AG04449 (cell line): ENCODE measurements at regions not wholly inside any gene's neighbourhood (a gene's known extent, or its start where the extent isn't known, plus 50 kb on each side); places are given as distances from the start of the nearest gene placed in this dataset.
"Not testable (repeated sequence)": the region's sequence is repeated elsewhere in the genome, so short reads cannot be mapped to it uniquely, and the experiment has no call there.

Experiments used
- CTCF ChIA-PET: fragments of 350-600 bp; formaldehyde crosslinking; extraction: SDS; loops from one replicate; lab custom pipeline; 2021; ENCODE audit warnings: antibody characterized with exemption; lab: Yijun Ruan, JAX
- POLR2A ChIA-PET: fragments of 400-600, 350-600 bp; formaldehyde crosslinking; extraction: SDS; loops from one replicate; lab custom pipeline; 2020; ENCODE audit warnings: antibody characterized with exemption, inconsistent platforms; lab: Yijun Ruan, JAX
- DNase-seq: peaks from one replicate; pipeline ENCODE4 v3.0.0-alpha.2; 2010; ENCODE audit warnings: low read depth, low spot score
- H3K4me3 ChIP-seq: 2 replicates; pipeline ENCODE4 v1.5.1; 2011; ENCODE audit warnings: low read depth, mild to moderate bottlenecking, control low read depth, low read length
- TF ChIP-seq, protein P1 (sequence below): IDR thresholded peaks from one replicate; pipeline ENCODE4 v1.5.1; 2011; ENCODE audit warnings: mild to moderate bottlenecking, moderate library complexity, low read length, control low read depth, inconsistent platforms; ENCODE audit not compliant: insufficient read depth; ENCODE audit errors: missing control alignments

DNA sequence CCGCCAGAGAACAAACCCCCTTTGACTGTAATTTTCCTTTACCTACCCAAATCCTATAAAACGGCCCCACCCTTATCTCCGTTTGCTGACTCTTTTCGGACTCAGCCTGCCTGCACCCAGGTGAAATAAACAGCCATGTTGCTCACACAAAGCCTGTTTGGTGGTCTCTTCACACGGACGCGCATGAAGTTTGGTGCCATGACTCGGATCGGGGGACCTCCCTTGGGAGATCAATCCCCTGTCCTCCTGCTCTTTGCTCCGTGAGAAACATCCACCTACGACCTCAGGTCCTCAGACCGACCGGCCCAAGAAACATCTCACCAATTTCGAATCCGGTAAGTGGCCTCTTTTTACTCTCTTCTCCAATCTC lies 52.1 kb upstream of the FAM124A start:
- CTCF ChIA-PET, H3K4me3 ChIP-seq, POLR2A ChIA-PET, DNase-seq: not testable (repeated sequence)

DNA sequence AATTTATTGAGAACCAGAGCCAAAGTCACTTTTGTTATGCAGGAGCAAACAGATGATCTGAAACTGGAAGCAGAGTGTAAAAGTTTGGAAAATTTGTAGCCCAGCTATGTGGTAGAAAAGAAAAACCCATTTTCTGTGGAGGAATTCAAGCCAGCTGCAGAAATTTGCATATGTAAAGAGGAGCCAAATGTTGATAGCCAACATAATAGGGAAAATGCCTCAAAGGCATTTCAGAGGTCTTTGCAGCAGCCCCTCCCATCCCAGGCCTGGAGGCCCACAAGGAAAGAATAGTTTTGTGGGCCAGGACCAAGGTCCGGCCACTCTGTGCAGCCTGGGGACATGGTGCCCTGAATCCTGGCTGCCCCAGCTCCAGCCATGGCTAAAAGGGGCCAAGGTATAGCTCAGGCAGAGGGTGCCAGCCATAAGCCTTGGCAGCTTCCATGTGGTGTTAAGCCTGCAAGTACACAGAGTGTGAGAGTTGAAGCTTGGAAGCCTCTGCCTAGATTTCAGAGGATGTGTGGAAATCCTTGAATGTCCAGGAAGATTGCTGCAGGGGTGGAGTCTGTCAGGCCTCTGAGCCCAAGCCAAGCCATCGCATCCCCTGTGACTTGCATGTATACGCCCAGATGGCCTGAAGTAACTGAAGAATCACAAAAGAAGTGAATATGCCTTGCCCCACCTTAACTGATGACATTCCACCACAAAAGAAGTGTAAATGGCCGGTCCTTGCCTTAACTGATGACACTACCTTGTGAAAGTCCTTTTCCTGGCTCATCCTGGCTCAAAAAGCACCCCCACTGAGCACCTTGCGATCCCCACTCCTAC lies 52.7 kb upstream of the FAM124A start:
- DNase-seq, CTCF ChIA-PET, POLR2A ChIA-PET, H3K4me3 ChIP-seq: not testable (repeated sequence)

DNA sequence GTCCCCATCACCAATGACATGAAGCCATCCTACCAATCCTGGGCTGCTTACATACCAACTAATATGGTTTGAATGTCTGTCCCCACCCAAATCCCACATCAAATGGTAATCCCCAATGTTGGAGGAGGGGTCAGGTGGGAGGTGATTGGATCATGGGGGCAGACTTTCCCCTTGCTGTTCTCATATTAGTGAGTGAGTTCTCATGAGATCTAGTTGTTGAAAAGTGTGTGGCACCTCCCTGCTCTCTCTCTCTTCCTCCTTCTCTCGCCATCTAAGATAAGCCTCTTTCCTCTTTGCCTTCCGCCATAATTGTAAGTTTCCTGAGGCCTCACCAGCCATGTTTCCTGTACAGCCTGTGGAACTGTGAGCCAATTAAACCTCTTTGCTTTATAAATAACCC lies 53.6 kb upstream of the FAM124A start:
- POLR2A ChIA-PET: no interaction called here
- no peak overlapping the region for H3K4me3 ChIP-seq
- TF ChIP-seq, protein P1, sequence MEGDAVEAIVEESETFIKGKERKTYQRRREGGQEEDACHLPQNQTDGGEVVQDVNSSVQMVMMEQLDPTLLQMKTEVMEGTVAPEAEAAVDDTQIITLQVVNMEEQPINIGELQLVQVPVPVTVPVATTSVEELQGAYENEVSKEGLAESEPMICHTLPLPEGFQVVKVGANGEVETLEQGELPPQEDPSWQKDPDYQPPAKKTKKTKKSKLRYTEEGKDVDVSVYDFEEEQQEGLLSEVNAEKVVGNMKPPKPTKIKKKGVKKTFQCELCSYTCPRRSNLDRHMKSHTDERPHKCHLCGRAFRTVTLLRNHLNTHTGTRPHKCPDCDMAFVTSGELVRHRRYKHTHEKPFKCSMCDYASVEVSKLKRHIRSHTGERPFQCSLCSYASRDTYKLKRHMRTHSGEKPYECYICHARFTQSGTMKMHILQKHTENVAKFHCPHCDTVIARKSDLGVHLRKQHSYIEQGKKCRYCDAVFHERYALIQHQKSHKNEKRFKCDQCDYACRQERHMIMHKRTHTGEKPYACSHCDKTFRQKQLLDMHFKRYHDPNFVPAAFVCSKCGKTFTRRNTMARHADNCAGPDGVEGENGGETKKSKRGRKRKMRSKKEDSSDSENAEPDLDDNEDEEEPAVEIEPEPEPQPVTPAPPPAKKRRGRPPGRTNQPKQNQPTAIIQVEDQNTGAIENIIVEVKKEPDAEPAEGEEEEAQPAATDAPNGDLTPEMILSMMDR: no peak
- CTCF ChIA-PET: no interaction called here
- DNase-seq: no peak

DNA sequence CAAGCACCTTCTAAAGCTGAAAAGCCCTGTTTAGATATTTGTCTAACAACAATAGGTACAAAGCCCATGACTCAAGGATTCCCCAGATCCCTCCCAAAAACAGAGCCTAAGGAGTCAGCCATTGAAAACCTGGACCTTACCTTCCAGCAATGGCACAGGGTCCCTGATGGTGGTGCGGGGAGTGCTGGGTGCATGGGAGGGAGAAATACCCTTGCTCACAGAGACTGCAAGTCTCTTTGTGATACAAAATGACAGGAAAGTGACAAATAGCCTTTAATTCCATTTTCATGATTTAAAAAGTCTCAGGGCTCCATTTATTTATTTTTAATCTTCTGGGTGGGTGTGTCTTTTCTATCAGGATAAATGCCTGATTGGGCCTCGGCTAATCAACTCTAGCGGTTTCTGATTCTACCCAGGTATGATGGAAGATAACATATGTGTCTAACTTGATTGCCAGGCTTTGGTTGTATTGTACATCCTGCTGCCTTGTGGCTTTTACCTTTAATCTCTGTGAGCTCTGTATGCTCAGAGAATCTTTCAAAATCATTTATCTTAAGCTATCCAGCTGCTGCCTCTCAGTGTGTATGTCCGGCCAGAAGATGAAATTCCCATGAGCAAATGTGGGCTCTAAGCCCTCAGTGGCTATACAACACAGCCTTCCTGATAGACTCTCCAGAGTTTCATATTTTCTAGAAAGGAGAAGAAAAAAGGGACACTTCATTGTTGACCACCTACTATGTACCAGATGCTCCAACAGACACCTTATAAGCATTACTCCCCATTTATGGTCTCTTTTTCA lies 54.6 kb upstream of the FAM124A start:
- TF ChIP-seq, protein P1: no peak
- POLR2A ChIA-PET: no interaction called here
- no peak overlapping the region for H3K4me3 ChIP-seq
- CTCF ChIA-PET: no interaction called here
- DNase-seq: no peak

DNA sequence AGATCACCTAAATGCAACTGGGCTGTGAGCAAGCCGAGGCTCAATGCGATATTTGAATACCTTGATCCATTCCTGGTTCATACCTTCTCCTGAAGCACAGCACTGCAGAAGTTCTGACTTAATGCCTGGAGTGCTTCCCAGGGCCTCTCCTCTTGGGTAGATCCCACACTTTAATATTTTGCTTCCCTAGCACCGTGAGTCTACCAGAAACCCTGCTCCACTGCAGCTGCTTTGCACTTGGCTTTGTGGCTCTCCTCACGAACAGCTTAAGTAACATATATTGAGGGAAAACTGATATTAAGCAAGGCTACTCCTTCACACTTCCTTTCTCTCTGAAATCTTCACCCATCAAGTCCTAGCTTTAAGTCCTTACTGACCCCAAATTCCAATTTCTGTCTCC lies 51.6 kb upstream of the C13orf42 start:
- DNase-seq: no peak
- POLR2A ChIA-PET: no interaction called here
- TF ChIP-seq, protein P1: no peak
- CTCF ChIA-PET: interaction anchor here (0.9 to 1.1 kb wide), 2 partner anchors 9 to 122 kb away, joined by 3 read pairs; no protein-coding TSS in a partner anchor
- H3K4me3 ChIP-seq: no peak overlapping the region
